HuH-7.5 (cell line): ENCODE measurements at regions not wholly inside any gene's neighbourhood (a gene's known extent, or its start where the extent isn't known, plus 50 kb on each side); places are given as distances from the start of the nearest gene placed in this dataset.

ENCODE experiments used
- DNase-seq: peaks from one replicate; pipeline ENCODE4 v3.0.0; 2011; ENCODE audit warnings: low spot score

- no peak for DNase-seq
Measured at GRCh38 chr9:81113453-81114124, 575.8 kb downstream of the TLE1 start.

- no peak for DNase-seq
Measured at GRCh38 chr9:81112627-81113452, 576.5 kb downstream of the TLE1 start.

GRCh38 chr9:81108821-81109220, 580.5 kb downstream of the TLE1 start:
- no peak for DNase-seq

GRCh38 chr9:81108391-81108790, 581.0 kb downstream of the TLE1 start:
- DNase-seq = no peak

GRCh38 chr9:81103597-81104471, 585.5 kb downstream of the TLE1 start:
- DNase-seq = peak; percentile 10

- no peak for DNase-seq
Measured at GRCh38 chr9:81097131-81097847, 592.1 kb downstream of the TLE1 start.

GRCh38 chr9:81096625-81097024, 592.7 kb downstream of the TLE1 start:
- DNase-seq = no peak

- no peak for DNase-seq
Measured at GRCh38 chr9:81092057-81092456, 597.3 kb downstream of the TLE1 start.

- no peak for DNase-seq
Measured at GRCh38 chr9:81088341-81088740, 601.0 kb downstream of the TLE1 start.

- no peak for DNase-seq
Measured at GRCh38 chr9:81086416-81086815, 602.9 kb downstream of the TLE1 start.

GRCh38 chr9:81083854-81084512, 605.4 kb downstream of the TLE1 start:
- DNase-seq = no peak

GRCh38 chr9:81083067-81083466, 606.3 kb downstream of the TLE1 start:
- DNase-seq = no peak

GRCh38 chr9:81082221-81082620, 607.1 kb downstream of the TLE1 start:
- DNase-seq = no peak

- no peak for DNase-seq
Measured at GRCh38 chr9:81080900-81081299, 608.4 kb downstream of the TLE1 start.

- DNase-seq = no peak
Measured at GRCh38 chr9:81080185-81080584, 609.2 kb downstream of the TLE1 start.

- DNase-seq = no peak
Measured at GRCh38 chr9:81079055-81079454, 610.3 kb downstream of the TLE1 start.

GRCh38 chr9:81078555-81078954, 610.8 kb downstream of the TLE1 start:
- DNase-seq = no peak

- no peak for DNase-seq
Measured at GRCh38 chr9:81077572-81077971, 611.8 kb downstream of the TLE1 start.

- DNase-seq = no peak
Measured at GRCh38 chr9:81076131-81076530, 613.2 kb downstream of the TLE1 start.

- no peak for DNase-seq
Measured at GRCh38 chr9:81074221-81074620, 615.1 kb downstream of the TLE1 start.

GRCh38 chr9:81073821-81074220, 615.5 kb downstream of the TLE1 start:
- no peak for DNase-seq
